HG03095 (cell line): ENCODE measurements at regions not wholly inside any gene's neighbourhood (a gene's known extent, or its start where the extent isn't known, plus 50 kb on each side); places are given as distances from the start of the nearest gene placed in this dataset.
"Not testable (repeated sequence)": the region's sequence is repeated elsewhere in the genome, so short reads cannot be mapped to it uniquely, and the experiment has no call there.

Experiments
- ATAC-seq: cut with Tn5 transposase; IDR thresholded peaks from one replicate; pipeline ENCODE4 v1.9.1; 2021; ENCODE audit warnings: moderate library complexity; ENCODE audit not compliant: unreplicated experiment

DNA sequence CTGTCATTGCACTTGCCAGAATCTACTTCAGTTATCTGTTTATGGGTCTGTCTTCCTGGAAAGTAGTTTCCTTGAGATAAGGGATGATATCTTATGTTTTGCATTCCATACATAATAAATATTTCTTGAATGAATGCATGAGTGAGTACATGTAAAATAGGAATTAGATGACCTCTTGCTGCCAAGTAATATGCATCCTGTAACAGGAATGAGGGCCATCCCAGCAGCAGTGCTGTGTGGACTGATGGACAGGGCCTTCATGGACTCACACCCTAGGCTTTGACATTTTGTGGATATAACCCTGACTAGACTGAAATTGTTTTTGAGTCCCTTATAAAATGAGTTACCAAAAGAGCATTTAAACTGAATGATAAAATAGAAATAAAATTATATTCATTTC is 77.2 kb upstream of the NEIL3 start:
- no peak for ATAC-seq

DNA sequence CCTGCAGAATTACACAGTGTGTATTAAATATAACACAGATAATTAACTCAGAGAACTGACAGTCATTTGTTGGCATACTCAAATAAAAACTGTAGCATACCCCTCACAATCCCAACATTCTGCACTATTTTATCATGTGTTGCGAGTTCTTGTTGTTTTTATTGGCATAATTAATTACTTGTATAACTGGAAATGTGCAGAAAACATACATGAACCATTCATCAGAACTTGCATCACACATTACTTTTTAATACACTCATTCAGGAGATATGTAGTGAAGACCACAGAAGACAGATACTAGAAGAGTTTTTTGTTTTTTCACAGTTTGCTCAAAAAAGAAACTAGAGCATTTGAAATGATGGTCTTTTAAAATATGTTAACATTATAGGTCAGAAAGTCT is 74.6 kb upstream of the NEIL3 start:
- ATAC-seq: no peak

DNA sequence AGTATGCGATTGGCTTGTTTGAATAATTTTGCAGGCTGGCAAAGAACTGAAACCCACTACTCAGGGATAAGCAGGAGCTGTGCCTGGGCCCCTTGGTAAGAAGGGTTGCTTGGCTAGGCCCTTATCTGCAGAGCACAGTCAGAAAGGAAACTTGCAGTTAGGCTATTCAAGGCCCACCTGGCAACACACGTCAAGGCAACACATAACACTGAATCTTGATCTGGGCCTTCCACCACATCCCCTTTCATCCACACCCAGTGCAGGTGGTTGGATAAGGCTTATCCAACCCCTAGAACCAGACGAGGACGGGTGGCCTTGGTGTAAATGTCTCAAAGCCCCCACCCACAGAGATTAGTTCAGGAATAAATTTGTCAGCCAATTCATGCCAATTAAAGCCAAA is 72.8 kb upstream of the NEIL3 start:
- ATAC-seq: no peak

DNA sequence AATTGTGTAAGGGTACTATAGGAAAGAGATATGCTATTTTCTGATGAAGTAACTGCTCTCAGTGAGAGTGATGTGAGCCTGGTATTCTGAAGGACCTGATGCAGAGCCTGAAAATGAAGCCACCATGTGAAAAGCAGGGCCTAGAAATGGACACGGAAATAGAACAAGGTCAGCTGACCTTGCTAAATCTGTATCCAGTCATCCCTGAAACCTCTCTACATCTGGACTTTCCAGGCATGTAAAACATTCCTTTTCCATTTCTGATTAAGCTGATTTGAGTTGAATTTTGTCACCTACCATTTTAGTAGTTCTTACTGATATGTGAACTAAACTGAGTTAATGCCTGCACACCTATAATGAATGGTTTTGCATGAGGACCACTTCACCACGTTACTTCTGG is 72.4 kb upstream of the NEIL3 start:
- ATAC-seq: no peak

DNA sequence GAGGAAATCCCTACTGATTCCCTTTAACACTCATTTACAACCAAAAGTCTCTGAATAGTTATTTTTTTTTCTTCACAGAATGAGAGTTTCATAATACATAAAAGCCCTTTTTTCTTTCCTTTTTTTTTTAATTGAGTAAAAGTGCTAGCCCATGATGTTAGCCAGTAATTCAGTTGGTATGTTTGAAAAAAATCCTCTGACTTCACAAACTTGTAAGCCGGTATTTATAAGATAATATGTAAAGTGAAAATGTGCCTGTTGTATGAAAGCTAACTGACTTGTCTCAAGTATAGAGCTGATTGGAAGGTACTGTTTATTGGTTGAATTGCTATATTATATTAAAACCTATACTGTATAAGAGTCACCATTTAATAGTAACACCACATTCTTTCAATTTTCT is 70.2 kb upstream of the NEIL3 start:
- ATAC-seq: no peak

DNA sequence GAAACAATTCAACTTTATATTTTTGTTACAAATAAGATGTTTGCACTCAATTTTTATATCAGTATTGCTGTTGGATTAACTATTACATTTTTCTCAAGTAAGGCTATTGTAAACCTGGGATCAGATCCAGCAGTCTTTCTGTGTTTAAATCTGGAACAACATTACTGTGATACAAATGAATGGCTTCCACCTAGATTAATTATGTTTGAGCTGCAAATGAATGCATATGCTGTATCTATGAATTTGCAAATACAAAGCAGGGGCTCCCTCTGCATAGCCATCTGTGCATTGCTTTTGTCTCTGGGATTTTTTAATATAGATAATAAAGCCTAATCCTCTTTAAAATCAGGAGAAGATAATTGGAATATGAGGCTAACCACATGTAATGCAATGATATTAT is 69.8 kb upstream of the NEIL3 start:
- no peak for ATAC-seq

DNA sequence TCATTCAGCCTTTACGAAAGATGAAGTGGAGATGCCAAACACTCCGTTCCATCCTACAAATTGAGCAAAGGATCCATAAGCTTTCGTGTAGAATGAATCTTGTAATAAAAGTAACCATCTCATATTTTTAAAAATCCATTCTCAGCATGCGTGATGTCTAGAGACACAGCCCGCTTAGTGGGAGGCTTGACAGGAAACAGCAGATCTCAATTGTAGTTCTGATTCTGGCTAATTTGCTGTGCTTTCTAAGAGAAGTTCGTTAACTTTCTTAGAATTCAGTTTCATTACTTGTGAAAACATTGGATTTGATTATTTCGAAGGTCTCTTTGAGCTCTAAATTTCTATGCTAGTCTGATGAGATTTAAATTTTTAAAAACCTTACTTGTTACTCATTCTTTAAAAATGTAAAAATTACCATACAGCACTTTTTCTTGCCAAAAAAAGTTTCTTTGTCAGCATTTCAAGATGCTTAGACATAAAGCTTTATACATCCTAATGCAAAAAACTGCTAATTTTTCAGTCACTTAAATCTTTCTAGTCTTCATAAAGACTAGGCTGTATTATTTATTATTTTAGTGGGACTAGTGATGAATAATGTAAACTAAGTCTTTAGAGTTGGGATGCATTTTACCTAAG is 66.9 kb upstream of the NEIL3 start:
- ATAC-seq: no peak

DNA sequence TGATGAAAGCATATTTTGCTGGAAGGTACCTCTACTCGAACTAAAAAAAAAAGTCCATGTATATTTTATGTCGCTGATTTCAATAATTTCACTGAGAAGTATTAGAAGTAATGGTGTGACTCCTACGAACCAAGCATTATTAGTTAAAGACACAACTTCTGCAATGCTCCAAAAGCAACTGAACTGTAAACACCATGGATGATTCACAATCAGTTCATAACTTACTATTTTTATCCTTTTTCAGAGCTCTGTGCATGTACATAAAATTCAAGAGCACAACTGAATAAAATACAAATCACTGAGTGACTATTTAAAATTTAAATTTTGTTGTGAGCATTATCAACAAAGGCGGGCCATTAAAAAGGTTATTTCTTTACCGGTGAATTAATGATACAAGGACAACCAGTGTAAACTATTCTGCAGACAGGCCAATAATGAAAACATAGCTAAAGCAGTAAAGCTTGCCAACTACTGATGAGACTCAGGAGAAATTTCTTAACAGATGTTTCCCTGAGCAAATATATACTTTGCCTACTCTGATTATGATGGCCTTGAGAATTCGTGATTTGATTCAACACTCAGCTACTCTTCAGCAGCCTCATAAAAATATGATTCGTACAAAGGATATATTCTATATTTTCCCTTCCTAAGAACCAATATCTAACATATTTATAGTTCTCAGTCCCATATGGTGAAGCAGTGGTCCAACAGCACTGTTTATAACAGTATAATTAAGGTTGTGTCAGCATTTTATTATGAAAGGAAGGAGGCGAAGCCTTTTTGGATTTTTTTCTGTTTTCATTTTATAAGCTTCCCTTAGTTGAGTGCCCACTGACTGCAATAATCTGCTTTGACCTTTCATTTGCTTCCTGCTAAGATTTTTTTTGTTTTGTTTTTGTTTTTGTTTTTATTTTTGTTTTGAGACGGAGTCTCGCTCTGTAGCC is 62.8 kb upstream of the NEIL3 start:
- ATAC-seq: no peak

DNA sequence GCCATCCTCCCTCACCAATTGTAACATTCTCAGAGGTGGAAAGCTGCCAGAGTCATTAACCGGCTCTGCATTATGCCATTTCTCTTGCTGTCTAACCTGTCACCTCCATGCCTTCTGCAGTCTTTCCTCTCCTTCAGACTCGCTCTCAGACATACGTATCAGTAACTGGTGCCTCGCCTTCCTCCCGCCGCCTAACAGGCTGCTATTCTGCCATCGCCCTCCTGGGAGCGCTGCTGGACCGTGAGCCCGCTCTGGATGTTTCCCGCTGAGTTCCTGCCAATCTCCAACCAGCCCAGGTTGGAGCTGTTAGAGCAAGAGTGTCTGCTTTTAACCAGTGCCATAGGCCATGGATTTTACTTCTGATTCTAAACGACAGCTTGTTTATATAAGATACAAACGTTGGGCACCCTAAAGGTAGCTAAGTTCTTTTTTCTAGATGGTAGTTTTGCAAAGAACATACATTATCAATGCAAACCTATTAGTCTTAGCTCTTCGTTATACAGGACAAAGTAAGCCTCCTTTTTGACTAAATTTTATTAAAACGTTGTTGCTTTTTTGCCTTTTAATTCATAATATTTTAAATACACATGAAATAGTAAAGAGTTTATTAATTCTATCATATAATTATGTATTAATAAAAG is 59.5 kb upstream of the NEIL3 start:
- ATAC-seq: peak; percentile 98

DNA sequence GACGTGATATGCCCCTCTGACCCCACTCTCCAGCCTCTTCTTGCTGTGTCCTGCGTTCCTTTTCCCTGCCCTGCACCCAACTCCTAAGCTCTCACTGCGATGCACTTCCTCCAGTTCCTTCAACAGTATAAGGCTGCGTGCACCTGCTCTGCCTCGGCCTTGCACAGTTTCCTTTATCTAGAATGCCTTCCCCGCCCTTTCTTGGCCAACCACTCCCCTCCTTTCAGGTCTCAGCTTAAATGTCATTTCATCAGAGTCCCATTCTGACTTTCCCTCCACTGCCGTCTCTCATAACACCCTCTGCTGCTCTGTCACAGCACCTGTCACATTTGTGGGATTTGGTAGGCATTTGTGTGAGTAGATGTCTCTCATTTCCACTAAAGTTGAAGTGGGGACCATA is 58.4 kb upstream of the NEIL3 start:
- no peak for ATAC-seq

DNA sequence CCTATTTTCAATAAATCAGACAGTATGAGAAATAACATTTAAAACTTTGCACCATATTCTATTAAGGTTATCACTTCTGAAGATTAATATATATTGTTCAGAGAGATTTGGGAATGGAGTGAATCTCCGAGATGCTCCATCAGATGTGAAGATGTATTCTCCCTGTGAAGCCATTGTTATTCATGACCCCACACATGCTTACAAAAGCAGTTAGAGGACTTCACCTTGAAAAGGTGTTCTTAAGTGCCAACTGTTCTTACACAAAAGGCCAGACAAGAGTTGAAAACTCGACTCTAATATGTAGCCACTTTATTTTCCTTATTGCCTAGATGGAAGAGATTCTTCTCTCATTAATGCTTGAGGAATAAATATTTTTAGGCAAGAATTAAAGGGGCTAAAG is 54.3 kb upstream of the NEIL3 start:
- no peak for ATAC-seq

DNA sequence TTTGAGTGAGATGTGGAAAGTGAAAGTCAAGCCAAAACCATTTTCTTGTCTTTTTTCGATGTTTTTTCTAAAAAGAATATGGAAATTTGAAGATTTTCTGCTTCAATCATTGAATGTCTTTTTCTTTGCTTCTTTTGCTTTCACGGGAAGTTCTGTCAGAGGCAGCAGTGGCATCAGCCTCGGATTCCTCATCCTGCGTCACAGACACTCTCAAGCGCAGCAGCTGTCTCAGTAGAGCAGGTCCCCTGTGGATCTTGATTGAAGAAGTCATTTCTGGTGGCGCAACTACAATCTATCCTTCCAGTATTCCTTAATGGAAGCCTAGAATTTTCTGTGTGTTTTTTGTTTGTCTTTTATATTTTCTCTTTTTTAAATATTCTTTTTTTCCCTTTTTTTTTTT is 52.7 kb upstream of the NEIL3 start:
- ATAC-seq: no peak

DNA sequence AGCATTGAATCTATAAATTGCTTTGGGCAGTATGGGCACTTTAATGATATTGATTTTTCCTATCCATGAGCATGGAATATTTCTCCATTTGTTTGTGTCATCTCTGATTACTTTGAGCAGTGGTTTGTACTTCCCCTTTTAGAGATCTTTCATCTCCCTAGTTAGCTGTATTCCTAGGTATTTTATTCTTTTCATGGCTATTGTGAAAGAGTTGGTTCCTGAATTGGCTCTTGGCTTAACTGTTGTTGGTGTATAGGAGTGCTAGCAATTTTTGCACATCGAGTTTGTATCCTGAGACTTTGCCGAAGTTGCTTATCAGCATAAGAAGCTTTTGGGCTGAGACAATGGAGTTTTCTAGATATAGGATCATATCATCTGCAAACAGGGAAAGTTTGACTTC is 50.2 kb upstream of the NEIL3 start:
- not testable (repeated sequence) for ATAC-seq
